Pons (tissue), 1 donor: ENCODE measurements at regions not wholly inside any gene's neighbourhood (a gene's known extent, or its start where the extent isn't known, plus 50 kb on each side); places are given as distances from the start of the nearest gene placed in this dataset.
"Not testable (repeated sequence)": the region's sequence is repeated elsewhere in the genome, so short reads cannot be mapped to it uniquely, and the experiment has no call there.

Source experiments
- DNase-seq: peaks from one replicate; pipeline ENCODE4 v3.0.0-alpha.2; 2016; ENCODE audit warnings: low spot score

GRCh38 chr10:63675171-63675570 is 154.0 kb downstream of the REEP3 start:
- peak; percentile 50 for DNase-seq

GRCh38 chr10:63677001-63677400 is 155.8 kb downstream of the REEP3 start:
- DNase-seq = no peak

- not testable (repeated sequence) for DNase-seq
Observed at GRCh38 chr10:63680545-63680944, 159.3 kb downstream of the REEP3 start.

GRCh38 chr10:63681993-63682697 is 160.9 kb downstream of the REEP3 start:
- no peak for DNase-seq

GRCh38 chr10:63682698-63683052 is 161.5 kb downstream of the REEP3 start:
- not testable (repeated sequence) for DNase-seq

- no peak for DNase-seq
Observed at GRCh38 chr10:63683223-63683622, 162.0 kb downstream of the REEP3 start.

GRCh38 chr10:63683686-63684085 is 162.5 kb downstream of the REEP3 start:
- DNase-seq = no peak

GRCh38 chr10:63684257-63684936 is 163.2 kb downstream of the REEP3 start:
- no peak for DNase-seq

GRCh38 chr10:63689768-63690167 is 168.6 kb downstream of the REEP3 start:
- no peak for DNase-seq

- DNase-seq = peak; percentile 42
Observed at GRCh38 chr10:63692220-63692896, 171.2 kb downstream of the REEP3 start.

- DNase-seq = not testable (repeated sequence)
Observed at GRCh38 chr10:63693021-63693420, 171.8 kb downstream of the REEP3 start.

GRCh38 chr10:63696205-63696604 is 175.0 kb downstream of the REEP3 start:
- DNase-seq = no peak

GRCh38 chr10:63697956-63698786 is 177.0 kb downstream of the REEP3 start:
- no peak for DNase-seq

GRCh38 chr10:63698787-63699150 is 177.6 kb downstream of the REEP3 start:
- no peak for DNase-seq

GRCh38 chr10:63699785-63700613 is 178.8 kb downstream of the REEP3 start:
- no peak for DNase-seq

GRCh38 chr10:63700631-63701156 is 179.5 kb downstream of the REEP3 start:
- DNase-seq = no peak

- no peak for DNase-seq
Observed at GRCh38 chr10:63702092-63702491, 180.9 kb downstream of the REEP3 start.

GRCh38 chr10:63703113-63703670 is 182.0 kb downstream of the REEP3 start:
- peak; percentile 89 for DNase-seq

- DNase-seq = no peak
Observed at GRCh38 chr10:63703740-63704345, 182.6 kb downstream of the REEP3 start.

GRCh38 chr10:63707254-63707910 is 186.2 kb downstream of the REEP3 start:
- peak; percentile 60 for DNase-seq
